HL-60 (cell line): ENCODE measurements at regions not wholly inside any gene's neighbourhood (a gene's known extent, or its start where the extent isn't known, plus 50 kb on each side); places are given as distances from the start of the nearest gene placed in this dataset.
"Not testable (repeated sequence)": the region's sequence is repeated elsewhere in the genome, so short reads cannot be mapped to it uniquely, and the experiment has no call there.

Source experiments
- DNase-seq, 2 experiments: peaks; one replicate each; pipeline ENCODE4 v3.0.0-alpha.2; 2010 to 2020; ENCODE audit warnings: low read depth in 1 of 2, low spot score in 1 of 2
- H3K27ac ChIP-seq: fragments of 250-450 bp; sonication (Bioruptor Pico); replicated peaks from 2 replicates; pipeline ENCODE4 v1.5.1; 2020; ENCODE audit warnings: mild to moderate bottlenecking, moderate library complexity
- H3K27me3 ChIP-seq: fragments of 250-450 bp; sonication (Bioruptor Pico); 2 replicates; pipeline ENCODE4 v1.5.1; 2021; ENCODE audit warnings: mild to moderate bottlenecking, moderate library complexity; ENCODE audit not compliant: insufficient read depth, poor library complexity, severe bottlenecking
- H3K4me3 ChIP-seq: replicated peaks from 2 replicates; pipeline ENCODE4 v1.5.1; 2011; ENCODE audit warnings: mild to moderate bottlenecking, control low read depth, low read length; ENCODE audit not compliant: insufficient read depth
- CTCF ChIP-seq: IDR thresholded peaks from one replicate; pipeline ENCODE4 v1.5.1; 2011; ENCODE audit warnings: low read length, control low read depth, inconsistent platforms; ENCODE audit not compliant: insufficient read depth
- GABPA ChIP-seq: IDR thresholded peaks from 2 replicates; pipeline ENCODE4 v1.6.1; 2012; ENCODE audit warnings: low read depth
- POLR2AphosphoS5 ChIP-seq: IDR thresholded peaks from 2 replicates; pipeline ENCODE4 v1.6.1; 2012; ENCODE audit warnings: low read depth
- REST ChIP-seq: IDR thresholded peaks from 2 replicates; pipeline ENCODE4 v1.6.1; 2012; ENCODE audit warnings: low read depth; ENCODE audit not compliant: insufficient replicate concordance
- SPI1 ChIP-seq: IDR thresholded peaks from 2 replicates; pipeline ENCODE4 v1.6.1; 2012; ENCODE audit warnings: low read depth, mild to moderate bottlenecking, borderline replicate concordance

GRCh38 chr20:59485576-59486454 is 118.5 kb upstream of the PHACTR3 start:
- no peak for TF ChIP-seq SPI1
- TF ChIP-seq GABPA, result no peak
- no peak for TF ChIP-seq CTCF
- TF ChIP-seq POLR2AphosphoS5, result no peak
- TF ChIP-seq REST, result no peak

GRCh38 chr20:59488459-59488858 is 115.9 kb upstream of the PHACTR3 start:
- not testable (repeated sequence) for H3K27me3 ChIP-seq, DNase-seq, H3K27ac ChIP-seq, H3K4me3 ChIP-seq

More at GRCh38 chr20:59485576-59486454, 118.5 kb upstream of the PHACTR3 start:
- H3K27me3 ChIP-seq, result no peaks in the 10 kb centered on the region
- DNase-seq, result no peak
- H3K4me3 ChIP-seq, result no peak overlapping the region
- no peak overlapping the region for H3K27ac ChIP-seq

- not testable (repeated sequence) for H3K27ac ChIP-seq, H3K27me3 ChIP-seq, H3K4me3 ChIP-seq, DNase-seq
Measured at GRCh38 chr20:59490196-59491004, 113.9 kb upstream of the PHACTR3 start.

GRCh38 chr20:59491884-59492283 is 112.5 kb upstream of the PHACTR3 start:
- TF ChIP-seq SPI1 (no peak), GABPA (no peak), CTCF (no peak), POLR2AphosphoS5 (no peak), REST (no peak)
- no peak for DNase-seq
- H3K27me3 ChIP-seq, result no peaks in the 10 kb centered on the region
- H3K27ac ChIP-seq, result no peak overlapping the region
- no peak overlapping the region for H3K4me3 ChIP-seq
